WERI-Rb-1 (cell line): ENCODE measurements at regions not wholly inside any gene's neighbourhood (a gene's known extent, or its start where the extent isn't known, plus 50 kb on each side); places are given as distances from the start of the nearest gene placed in this dataset.

ENCODE experiments used
- DNase-seq: peaks from one replicate; pipeline ENCODE4 v3.0.0-alpha.2; 2020
- H3K27ac ChIP-seq: fragments of 250-450 bp; sonication (Bioruptor Pico); 2 replicates; pipeline ENCODE4 v1.5.1; 2020; ENCODE audit warnings: mild to moderate bottlenecking, moderate library complexity
- H3K27me3 ChIP-seq: fragments of 250-450 bp; sonication (Bioruptor Pico); 2 replicates; pipeline ENCODE4 v1.5.1; 2021; ENCODE audit warnings: mild to moderate bottlenecking, low read depth, moderate library complexity; ENCODE audit not compliant: insufficient read depth, severe bottlenecking
- H3K36me3 ChIP-seq: fragments of 250-450 bp; sonication (Bioruptor Pico); 2 replicates; pipeline ENCODE4 v1.5.1; 2020; ENCODE audit warnings: mild to moderate bottlenecking, moderate library complexity
- H3K4me3 ChIP-seq: 2 replicates; pipeline ENCODE4 v1.5.1; 2011; ENCODE audit warnings: low read depth, mild to moderate bottlenecking, control low read depth, low read length
- H3K9me3 ChIP-seq: fragments of 250-450 bp; sonication (Bioruptor Pico); 2 replicates; pipeline ENCODE4 v1.5.1; 2021; ENCODE audit warnings: mild to moderate bottlenecking, moderate library complexity; ENCODE audit not compliant: severe bottlenecking
- CTCF ChIP-seq: IDR thresholded peaks from 2 replicates; pipeline ENCODE4 v1.5.1; 2011; ENCODE audit warnings: low read depth, mild to moderate bottlenecking, control low read depth, inconsistent platforms, low read length

- H3K27me3 ChIP-seq = no peaks in the 10 kb centered on the region
- DNase-seq = no peak
- no peak for TF ChIP-seq CTCF
- no peak overlapping the region for H3K27ac ChIP-seq
- H3K4me3 ChIP-seq = no peak overlapping the region
- H3K9me3 ChIP-seq = no peaks in the 10 kb centered on the region
- H3K36me3 ChIP-seq = no peaks in the 10 kb centered on the region
Measured at GRCh38 chr16:86783636-86784626, 205.6 kb downstream of the FOXL1 start.

DNA sequence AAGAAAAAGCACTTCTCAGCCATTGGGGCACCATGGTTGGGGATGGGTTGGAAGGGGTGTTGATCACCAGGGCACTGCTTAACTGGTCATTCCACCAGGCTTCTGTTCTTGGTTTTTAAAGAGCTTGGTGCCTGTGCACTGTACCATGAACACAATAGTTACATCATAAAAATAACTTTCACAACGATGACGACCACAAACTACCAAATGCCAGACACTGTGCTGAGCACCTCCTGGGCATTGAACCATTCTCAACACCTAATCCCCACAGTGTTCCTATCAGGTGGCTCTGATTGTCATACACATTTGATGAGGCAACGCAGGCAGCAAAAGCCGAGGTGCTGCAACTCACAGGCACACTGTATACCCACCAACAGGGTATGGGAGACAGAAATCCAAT lies 208.0 kb downstream of the FOXL1 start:
- no peak for DNase-seq
- Histone ChIP-seq H3K4me3 (no peak overlapping the region), H3K27ac (no peak overlapping the region), H3K36me3 (no peaks in the 10 kb centered on the region), H3K9me3 (no peaks in the 10 kb centered on the region), H3K27me3 (no peaks in the 10 kb centered on the region)
- TF ChIP-seq CTCF = no peak

DNA sequence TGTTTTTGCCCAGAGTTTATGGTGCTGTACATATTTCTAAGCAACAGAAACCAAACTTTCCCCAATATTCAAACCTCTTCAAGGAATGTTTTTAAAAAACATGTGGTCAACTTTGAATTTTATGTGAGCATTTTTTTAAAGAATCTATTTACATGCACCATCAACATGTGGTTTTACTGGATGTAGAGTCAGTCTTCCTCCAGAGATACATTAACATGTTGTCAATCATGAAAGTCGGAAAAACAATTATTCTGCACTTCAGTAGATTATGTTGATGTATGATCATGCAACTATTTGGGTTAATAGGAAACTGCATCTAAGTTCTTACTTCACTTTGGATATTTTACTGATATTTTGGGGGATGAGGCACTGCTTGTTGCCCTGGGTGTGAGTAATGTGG lies 208.6 kb downstream of the FOXL1 start:
- no peak for TF ChIP-seq CTCF
- H3K27ac ChIP-seq = no peak overlapping the region
- no peak for DNase-seq
- H3K36me3 ChIP-seq = no peaks in the 10 kb centered on the region
- H3K27me3 ChIP-seq = no peaks in the 10 kb centered on the region
- no peak overlapping the region for H3K4me3 ChIP-seq
- no peaks in the 10 kb centered on the region for H3K9me3 ChIP-seq

GRCh38 chr16:86787538-86787937 lies 209.2 kb downstream of the FOXL1 start:
- TF ChIP-seq CTCF = no peak
- no peaks in the 10 kb centered on the region for H3K27me3 ChIP-seq
- H3K4me3 ChIP-seq = no peak overlapping the region
- DNase-seq = no peak
- H3K9me3 ChIP-seq = no peaks in the 10 kb centered on the region
- H3K36me3 ChIP-seq = no peaks in the 10 kb centered on the region
- no peak overlapping the region for H3K27ac ChIP-seq

GRCh38 chr16:86789621-86790051 lies 211.3 kb downstream of the FOXL1 start:
- no peaks in the 10 kb centered on the region for H3K9me3 ChIP-seq
- H3K27me3 ChIP-seq = no peaks in the 10 kb centered on the region
- TF ChIP-seq CTCF = no peak
- no peak overlapping the region for H3K4me3 ChIP-seq
- no peak for DNase-seq
- H3K27ac ChIP-seq = no peak overlapping the region
- no peaks in the 10 kb centered on the region for H3K36me3 ChIP-seq
